HEK293 (cell line): ENCODE measurements at regions not wholly inside any gene's neighbourhood (a gene's known extent, or its start where the extent isn't known, plus 50 kb on each side); places are given as distances from the start of the nearest gene placed in this dataset.

ENCODE experiments used
- ZNF473 ChIP-seq: fragments of 450-650 bp; formaldehyde crosslinking; IDR thresholded peaks from 2 replicates; pipeline ENCODE4 v1.5.1; 2017; ENCODE audit warnings: missing biosample characterization, missing genetic modification characterization
- ZNF626 ChIP-seq: fragments of 450-650 bp; sonication (Bioruptor Pico); formaldehyde crosslinking; IDR thresholded peaks from 2 replicates; pipeline ENCODE4 v1.5.1; 2018; ENCODE audit warnings: missing biosample characterization, missing genetic modification characterization, inconsistent platforms
- TF ChIP-seq, protein P1 (sequence below): fragments of 450-650 bp; formaldehyde crosslinking; IDR thresholded peaks from 2 replicates; pipeline ENCODE4 v1.5.1; 2016; ENCODE audit warnings: missing biosample characterization, missing genetic modification characterization

DNA sequence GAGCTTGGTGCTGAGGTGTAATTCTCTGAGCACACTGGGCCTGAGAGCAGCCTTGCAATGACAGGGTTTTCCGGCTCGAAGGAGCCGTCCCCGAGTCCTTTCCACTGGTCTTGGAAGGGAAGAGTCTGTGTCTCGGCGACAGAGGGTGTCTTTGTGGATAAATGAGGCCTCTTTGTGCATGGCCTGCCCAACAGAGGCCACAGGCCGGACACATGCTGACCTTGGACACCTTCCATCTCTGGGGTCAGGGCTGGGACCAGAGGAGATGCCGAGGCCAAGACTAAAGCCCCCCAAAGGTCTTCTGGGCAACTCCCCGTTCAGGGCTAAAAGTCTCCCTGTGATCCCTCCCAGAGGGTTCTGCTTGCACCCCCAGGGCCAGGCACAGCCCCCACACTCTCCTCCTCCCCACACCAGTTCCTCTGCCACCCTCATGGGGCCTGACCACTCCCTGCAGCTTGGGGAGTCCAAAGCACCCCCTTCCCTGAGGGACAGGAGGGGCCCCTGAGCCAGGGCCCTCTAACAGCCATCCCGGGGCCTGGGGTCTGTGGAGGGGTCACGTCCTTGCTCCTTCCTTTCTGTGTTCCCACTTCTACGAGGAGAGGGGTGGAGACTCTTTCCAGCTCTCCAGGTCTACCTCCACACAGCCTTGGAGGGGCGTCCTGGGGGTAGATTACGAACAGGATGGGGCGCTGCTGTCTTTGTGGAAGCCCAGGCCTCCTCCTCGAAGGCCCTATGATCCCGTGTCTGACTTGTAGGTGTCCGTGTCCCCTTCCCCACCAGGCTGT is 130.6 kb upstream of the FAM20C start:
- TF ChIP-seq, protein P1, sequence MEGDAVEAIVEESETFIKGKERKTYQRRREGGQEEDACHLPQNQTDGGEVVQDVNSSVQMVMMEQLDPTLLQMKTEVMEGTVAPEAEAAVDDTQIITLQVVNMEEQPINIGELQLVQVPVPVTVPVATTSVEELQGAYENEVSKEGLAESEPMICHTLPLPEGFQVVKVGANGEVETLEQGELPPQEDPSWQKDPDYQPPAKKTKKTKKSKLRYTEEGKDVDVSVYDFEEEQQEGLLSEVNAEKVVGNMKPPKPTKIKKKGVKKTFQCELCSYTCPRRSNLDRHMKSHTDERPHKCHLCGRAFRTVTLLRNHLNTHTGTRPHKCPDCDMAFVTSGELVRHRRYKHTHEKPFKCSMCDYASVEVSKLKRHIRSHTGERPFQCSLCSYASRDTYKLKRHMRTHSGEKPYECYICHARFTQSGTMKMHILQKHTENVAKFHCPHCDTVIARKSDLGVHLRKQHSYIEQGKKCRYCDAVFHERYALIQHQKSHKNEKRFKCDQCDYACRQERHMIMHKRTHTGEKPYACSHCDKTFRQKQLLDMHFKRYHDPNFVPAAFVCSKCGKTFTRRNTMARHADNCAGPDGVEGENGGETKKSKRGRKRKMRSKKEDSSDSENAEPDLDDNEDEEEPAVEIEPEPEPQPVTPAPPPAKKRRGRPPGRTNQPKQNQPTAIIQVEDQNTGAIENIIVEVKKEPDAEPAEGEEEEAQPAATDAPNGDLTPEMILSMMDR (tag by site-specific recombination) = no peak
- TF ChIP-seq ZNF473 (tag by site-specific recombination) (no peak), ZNF626 (tag by site-specific recombination) (no peak)
